ENCODE measurements at regions not wholly inside any gene's neighbourhood (a gene's known extent, or its start where the extent isn't known, plus 50 kb on each side); places are given as distances from the start of the nearest gene placed in this dataset.

- H3F3A ChIP-seq (ENCODE audit: insufficient read depth, low read length, poor library complexity, severe bottlenecking), result no peaks in the 10 kb centered on the region
- TF ChIP-seq REST (IDR thresholded peaks at IDR 0.05; ENCODE audit: borderline replicate concordance) (no peak), CTCF (IDR thresholded peaks at IDR 0.05; ENCODE audit: poor library complexity, severe bottlenecking) (no peak), EZH2 (IDR thresholded peaks at IDR 0.05; ENCODE audit: borderline replicate concordance, insufficient read depth, low read length, poor library complexity, severe bottlenecking) (no peak), RAD21 (conservative IDR thresholded peaks at IDR 0.05) (no peak), SMC3 (conservative IDR thresholded peaks at IDR 0.05; ENCODE audit: poor library complexity) (no peak), MXI1 (conservative IDR thresholded peaks at IDR 0.05; ENCODE audit: poor library complexity, severe bottlenecking) (no peak), TAF1 (IDR thresholded peaks at IDR 0.05; ENCODE audit: low read depth) (no peak), EP300 (conservative IDR thresholded peaks at IDR 0.05; ENCODE audit: poor library complexity, severe bottlenecking) (no peak), POLR2AphosphoS5 (IDR thresholded peaks at IDR 0.05) (no peak)
- H3K27me3 ChIP-seq (ENCODE audit: insufficient read depth, low read depth, low read length), result no peaks in the 10 kb centered on the region
- H2AFZ ChIP-seq (ENCODE audit: low read depth, low read length), result no peak overlapping the region
- no peak overlapping the region for H3K4me2 ChIP-seq (ENCODE audit: low read length)
- H3K9me2 ChIP-seq (ENCODE audit: insufficient read depth, low read length), result no peaks in the 10 kb centered on the region
- no peak overlapping the region for H3K9ac ChIP-seq (ENCODE audit: low read length)
- H3K4me3 ChIP-seq (ENCODE audit: low read length), result no peak overlapping the region
- no peaks in the 10 kb centered on the region for H4K20me1 ChIP-seq (ENCODE audit: insufficient read depth)
- no peaks in the 10 kb centered on the region for H3K9me3 ChIP-seq (ENCODE audit: low read length)
- H3K36me3 ChIP-seq (ENCODE audit: insufficient read depth, low read length), result no peaks in the 10 kb centered on the region
- H3K27ac ChIP-seq (ENCODE audit: low read length), result no peak overlapping the region
- no peaks in the 10 kb centered on the region for H3K79me2 ChIP-seq (replicated peaks; ENCODE audit: insufficient read depth, low read length)
These were observed 463.0 kb downstream of the AACS start for GRCh38 chr12:125528281-125528680.

GRCh38 chr12:125530201-125530600 is 465.0 kb downstream of the AACS start:
- Histone ChIP-seq H3K27me3 (ENCODE audit: insufficient read depth, low read depth, low read length) (no peaks in the 10 kb centered on the region), H3K36me3 (ENCODE audit: insufficient read depth, low read length) (no peaks in the 10 kb centered on the region), H3K4me3 (ENCODE audit: low read length) (no peak overlapping the region), H3K27ac (ENCODE audit: low read length) (no peak overlapping the region), H4K20me1 (ENCODE audit: insufficient read depth) (no peaks in the 10 kb centered on the region), H3K79me2 (replicated peaks; ENCODE audit: insufficient read depth, low read length) (no peaks in the 10 kb centered on the region), H3K9me3 (ENCODE audit: low read length) (no peaks in the 10 kb centered on the region), H3K9ac (ENCODE audit: low read length) (no peak overlapping the region), H3K4me2 (ENCODE audit: low read length) (no peak overlapping the region), H2AFZ (ENCODE audit: low read depth, low read length) (no peak overlapping the region), H3K9me2 (ENCODE audit: insufficient read depth, low read length) (no peaks in the 10 kb centered on the region), H3F3A (ENCODE audit: insufficient read depth, low read length, poor library complexity, severe bottlenecking) (no peaks in the 10 kb centered on the region)
- TF ChIP-seq EP300 (conservative IDR thresholded peaks at IDR 0.05; ENCODE audit: poor library complexity, severe bottlenecking) (no peak), REST (IDR thresholded peaks at IDR 0.05; ENCODE audit: borderline replicate concordance) (no peak), MXI1 (conservative IDR thresholded peaks at IDR 0.05; ENCODE audit: poor library complexity, severe bottlenecking) (no peak), POLR2AphosphoS5 (IDR thresholded peaks at IDR 0.05) (no peak), RAD21 (conservative IDR thresholded peaks at IDR 0.05) (no peak), EZH2 (IDR thresholded peaks at IDR 0.05; ENCODE audit: borderline replicate concordance, insufficient read depth, low read length, poor library complexity, severe bottlenecking) (no peak), CTCF (IDR thresholded peaks at IDR 0.05; ENCODE audit: poor library complexity, severe bottlenecking) (no peak), SMC3 (conservative IDR thresholded peaks at IDR 0.05; ENCODE audit: poor library complexity) (no peak), TAF1 (IDR thresholded peaks at IDR 0.05; ENCODE audit: low read depth) (no peak)
